ENCODE measurements at regions not wholly inside any gene's neighbourhood (a gene's known extent, or its start where the extent isn't known, plus 50 kb on each side); places are given as distances from the start of the nearest gene placed in this dataset.

DNA sequence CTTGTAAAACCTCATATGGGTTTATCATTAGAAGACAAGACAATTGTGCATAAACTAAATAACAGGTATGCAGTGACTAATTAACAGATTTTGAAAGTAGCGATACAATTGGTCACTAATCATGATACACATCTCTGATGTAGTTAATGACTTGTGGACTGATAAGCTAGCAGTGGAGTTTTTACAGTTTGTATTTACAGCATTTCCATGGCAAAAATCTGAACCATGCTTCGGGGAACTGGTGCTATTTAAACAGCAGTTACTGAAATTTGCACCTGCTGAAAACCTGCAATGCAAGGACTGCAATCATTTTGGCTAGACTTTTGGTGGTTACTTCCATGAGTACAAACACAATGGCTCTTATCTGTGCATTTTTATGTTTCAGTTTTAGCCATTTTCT is 471.2 kb downstream of the RERGL start:
- Histone ChIP-seq H3K18ac (ENCODE audit: insufficient read length, low read depth, low read length) (no peak overlapping the region), H3K27ac (ENCODE audit: insufficient read length, low read depth, low read length) (no peak overlapping the region), H2AFZ (ENCODE audit: low read length) (no peak overlapping the region), H3K4me2 (ENCODE audit: insufficient read depth, insufficient read length, low read length) (no peak overlapping the region), H3K79me1 (ENCODE audit: insufficient read depth, low read depth, low read length, poor library complexity, severe bottlenecking) (no peaks in the 10 kb centered on the region), H2BK20ac (ENCODE audit: low read depth, low read length, poor library complexity, severe bottlenecking) (no peak overlapping the region), H4K8ac (replicated peaks; ENCODE audit: insufficient read length, low read depth, low read length) (no peak overlapping the region), H3K23me2 (ENCODE audit: insufficient read length, low read depth, low read length, poor library complexity, severe bottlenecking) (no peaks in the 10 kb centered on the region), H2BK120ac (ENCODE audit: low read depth, low read length, poor library complexity, severe bottlenecking) (no peak overlapping the region), H3K27me3 (ENCODE audit: insufficient read depth, low read length) (no peaks in the 10 kb centered on the region), H3K23ac (ENCODE audit: insufficient read length, low read depth, low read length) (no peak overlapping the region), H3K4me1 (ENCODE audit: insufficient read depth, low read length) (no peaks in the 10 kb centered on the region), H2BK12ac (ENCODE audit: insufficient read length, low read depth, low read length) (no peak overlapping the region), H2BK15ac (ENCODE audit: low read depth, low read length) (no peak overlapping the region), H3K9ac (ENCODE audit: extremely low read depth, insufficient read length, low read length) (no peak overlapping the region), H3K4ac (ENCODE audit: low read depth, low read length) (no peak overlapping the region), H2AK5ac (ENCODE audit: insufficient read length, low read length) (no peak overlapping the region), H3K79me2 (ENCODE audit: insufficient read depth, low read length) (no peaks in the 10 kb centered on the region), H4K5ac (ENCODE audit: insufficient read length, low read depth, low read length) (no peak overlapping the region), H4K20me1 (ENCODE audit: control insufficient read depth, insufficient read depth, insufficient read length) (no peaks in the 10 kb centered on the region), H3K56ac (ENCODE audit: insufficient read length, low read depth, low read length) (no peak overlapping the region), H3T11ph (ENCODE audit: low read length) (no peak overlapping the region), H3K9me3 (ENCODE audit: control insufficient read depth, low read depth, low read length) (no peaks in the 10 kb centered on the region), H4K91ac (ENCODE audit: insufficient read length, low read depth, low read length) (no peak overlapping the region), H3K14ac (ENCODE audit: insufficient read depth, low read length) (no peak overlapping the region), H2BK5ac (ENCODE audit: insufficient read length, low read length) (no peak overlapping the region)
- Mint-ChIP-seq H3K4me1 (no peaks in the 10 kb centered on the region), H3K27me3 (ENCODE audit: low read depth) (no peaks in the 10 kb centered on the region; the same call in 1 of the 2 replicates), H3K36me3 (ENCODE audit: insufficient read depth in 1 of 3, low read depth in 3 of 3) (peaks cover 6 to 12% (median 7%) of the 10 kb centered on the region in 3 experiments; a peak in 5 of 7 replicates), H3K9me3 (peaks cover 19% of the 10 kb centered on the region in 2 experiments), H3K27ac (no peak overlapping the region), H3K4me3 (no peak overlapping the region)
- TF ChIP-seq, protein P1, sequence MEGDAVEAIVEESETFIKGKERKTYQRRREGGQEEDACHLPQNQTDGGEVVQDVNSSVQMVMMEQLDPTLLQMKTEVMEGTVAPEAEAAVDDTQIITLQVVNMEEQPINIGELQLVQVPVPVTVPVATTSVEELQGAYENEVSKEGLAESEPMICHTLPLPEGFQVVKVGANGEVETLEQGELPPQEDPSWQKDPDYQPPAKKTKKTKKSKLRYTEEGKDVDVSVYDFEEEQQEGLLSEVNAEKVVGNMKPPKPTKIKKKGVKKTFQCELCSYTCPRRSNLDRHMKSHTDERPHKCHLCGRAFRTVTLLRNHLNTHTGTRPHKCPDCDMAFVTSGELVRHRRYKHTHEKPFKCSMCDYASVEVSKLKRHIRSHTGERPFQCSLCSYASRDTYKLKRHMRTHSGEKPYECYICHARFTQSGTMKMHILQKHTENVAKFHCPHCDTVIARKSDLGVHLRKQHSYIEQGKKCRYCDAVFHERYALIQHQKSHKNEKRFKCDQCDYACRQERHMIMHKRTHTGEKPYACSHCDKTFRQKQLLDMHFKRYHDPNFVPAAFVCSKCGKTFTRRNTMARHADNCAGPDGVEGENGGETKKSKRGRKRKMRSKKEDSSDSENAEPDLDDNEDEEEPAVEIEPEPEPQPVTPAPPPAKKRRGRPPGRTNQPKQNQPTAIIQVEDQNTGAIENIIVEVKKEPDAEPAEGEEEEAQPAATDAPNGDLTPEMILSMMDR (conservative IDR thresholded peaks at IDR 0.05) = no peak
- DNase-seq = no peak
- WGBS (ENCODE audit: extremely low coverage, insufficient read length, low lambda C conversion rate) = no CpG with 5 or more reads among the region's 2 CpGs
